SK-N-SH (cell line): ENCODE measurements at regions not wholly inside any gene's neighbourhood (a gene's known extent, or its start where the extent isn't known, plus 50 kb on each side); places are given as distances from the start of the nearest gene placed in this dataset.

Source experiments
- CTCF ChIA-PET: fragments of 300-600, 350-600 bp; formaldehyde crosslinking; extraction: SDS; loops from one replicate; lab custom pipeline; 2021; lab: Yijun Ruan, JAX
- POLR2A ChIA-PET: fragments of 350-600 bp; sonication (Branson Sonifier 250); formaldehyde crosslinking; extraction: SDS; loops from one replicate; lab custom pipeline; 2020; ENCODE audit warnings: antibody characterized with exemption, inconsistent platforms; lab: Yijun Ruan, JAX
- DNase-seq: peaks from one replicate; pipeline ENCODE4 v3.0.0; 2012
- H2AFZ ChIP-seq: fragments of 200-600 bp; sonication (generic); 2 replicates; pipeline ENCODE4 v1.8.1; 2016; ENCODE audit warnings: antibody characterized with exemption, mild to moderate bottlenecking, low read depth
- H3F3A ChIP-seq: fragments of 200-600 bp; sonication (generic); replicated peaks from 2 replicates; pipeline ENCODE3; 2016; ENCODE audit warnings: antibody characterized with exemption, mild to moderate bottlenecking; ENCODE audit not compliant: insufficient read depth
- H3K27ac ChIP-seq, 2 experiments: fragments of 200-500 bp in 1 of 2; fragments of 200-600 bp in 1 of 2; sonication (Bioruptor generic) in 1 of 2; sonication (generic), shearing (Covaris generic) in 1 of 2; 2 replicates each; pipeline versions ENCODE4 v1.5.1 to v1.6.1; 2014 to 2016; ENCODE audit warnings: low read depth in 2 of 2, inconsistent platforms in 1 of 2, low read length in 1 of 2, mild to moderate bottlenecking in 1 of 2, mixed read lengths in 1 of 2
- H3K27me3 ChIP-seq: fragments of 200-600 bp; sonication (generic), shearing (Covaris generic); 2 replicates; pipeline ENCODE4 v1.6.1; 2016; ENCODE audit warnings: mixed run types; ENCODE audit not compliant: insufficient read depth
- H3K36me3 ChIP-seq, 2 experiments: fragments of 200-500 bp in 1 of 2; fragments of 200-600 bp in 1 of 2; sonication (Bioruptor generic) in 1 of 2; sonication (generic) in 1 of 2; replicated peaks in 1 of 2; 2 replicates each; pipeline versions ENCODE3 to v1.5.1; 2014 to 2016; ENCODE audit warnings: low read length in 1 of 2, mild to moderate bottlenecking in 1 of 2; ENCODE audit not compliant: insufficient read depth in 2 of 2, control insufficient read depth in 1 of 2
- H3K4me1 ChIP-seq, 2 experiments: fragments of 200-500 bp in 1 of 2; fragments of 200-600 bp in 1 of 2; sonication (Bioruptor generic) in 1 of 2; sonication (generic), shearing (Covaris generic) in 1 of 2; 2 replicates each; pipeline versions ENCODE4 v1.5.1 to v1.6.1; 2014 to 2016; ENCODE audit warnings: low read depth in 1 of 2, low read length in 1 of 2, mixed run types in 1 of 2; ENCODE audit not compliant: insufficient read depth in 2 of 2, control insufficient read depth in 1 of 2
- H3K4me2 ChIP-seq: fragments of 200-600 bp; sonication (generic), shearing (Covaris generic); 2 replicates; pipeline ENCODE4 v1.6.1; 2017; ENCODE audit warnings: mixed run types
- H3K4me3 ChIP-seq, 2 experiments: fragments of 200-500 bp in 1 of 2; fragments of 200-600 bp in 1 of 2; sonication (Bioruptor generic) in 1 of 2; sonication (generic), shearing (Covaris generic) in 1 of 2; 2 replicates each; pipeline versions ENCODE4 v1.5.1 to v1.8.1; 2014 to 2016; ENCODE audit warnings: low read depth in 2 of 2, inconsistent platforms in 1 of 2, low read length in 1 of 2, mild to moderate bottlenecking in 1 of 2, mixed read lengths in 1 of 2, moderate library complexity in 1 of 2
- H3K79me2 ChIP-seq: fragments of 200-600 bp; sonication (generic); 2 replicates; pipeline ENCODE4 v1.8.1; 2017; ENCODE audit warnings: mild to moderate bottlenecking; ENCODE audit not compliant: insufficient read depth
- H3K9ac ChIP-seq: fragments of 200-600 bp; sonication (generic); 2 replicates; pipeline ENCODE4 v1.6.1; 2017; ENCODE audit warnings: mixed run types
- H3K9me2 ChIP-seq: fragments of 200-600 bp; sonication (generic); 2 replicates; pipeline ENCODE4 v1.6.1; 2017; ENCODE audit warnings: mixed run types
- H3K9me3 ChIP-seq: fragments of 200-600 bp; sonication (generic); 2 replicates; pipeline ENCODE4 v1.6.1; 2017; ENCODE audit warnings: mixed run types, mild to moderate bottlenecking, moderate library complexity
- H4K20me1 ChIP-seq: fragments of 200-600 bp; sonication (generic); 2 replicates; pipeline ENCODE4 v1.6.1; 2017; ENCODE audit warnings: mild to moderate bottlenecking, mixed run types; ENCODE audit not compliant: insufficient read depth
- ELF1 ChIP-seq: IDR thresholded peaks from 2 replicates; pipeline ENCODE4 v1.4.0; 2012
- EZH2phosphoT487 ChIP-seq: fragments of 200-600 bp; sonication (generic); IDR thresholded peaks from 2 replicates; pipeline ENCODE4 v1.6.1; 2017; ENCODE audit warnings: low read depth, mixed run types, mild to moderate bottlenecking, antibody characterized with exemption, moderate library complexity, borderline replicate concordance
- FOXJ3 ChIP-seq: sonication (generic); formaldehyde crosslinking; IDR thresholded peaks from 2 replicates; pipeline ENCODE4 v1.5.1; 2020; ENCODE audit warnings: mild to moderate bottlenecking, missing genetic modification reagents
- FOXM1 ChIP-seq: IDR thresholded peaks from 2 replicates; pipeline ENCODE4 v1.4.0; 2012; ENCODE audit warnings: low read depth, mild to moderate bottlenecking
- GABPA ChIP-seq: IDR thresholded peaks from 2 replicates; pipeline ENCODE4 v1.4.0; 2012; ENCODE audit warnings: low read depth, mild to moderate bottlenecking
- GATA2 ChIP-seq: sonication (generic); formaldehyde crosslinking; IDR thresholded peaks from 2 replicates; pipeline ENCODE4 v1.5.0; 2020; ENCODE audit warnings: mild to moderate bottlenecking, missing genetic modification reagents
- MAX ChIP-seq: IDR thresholded peaks from 2 replicates; pipeline ENCODE4 v1.4.0; 2012; ENCODE audit warnings: low read depth
- MXI1 ChIP-seq: IDR thresholded peaks from 2 replicates; pipeline ENCODE4 v1.6.1; 2012; ENCODE audit warnings: mild to moderate bottlenecking, low read depth, low read length, improper control_type of control experiment
- NFIC ChIP-seq: IDR thresholded peaks from 2 replicates; pipeline ENCODE4 v1.4.0; 2012; ENCODE audit warnings: borderline replicate concordance
- RAD21 ChIP-seq: IDR thresholded peaks from 2 replicates; pipeline ENCODE4 v1.6.1; 2012; ENCODE audit warnings: mild to moderate bottlenecking, low read length
- RCOR1 ChIP-seq: fragments of 150-350 bp; IDR thresholded peaks from 2 replicates; pipeline ENCODE4 v1.6.1; 2017; ENCODE audit warnings: antibody characterized with exemption, low read length
- REST ChIP-seq: IDR thresholded peaks from 2 replicates; pipeline ENCODE4 v1.6.1; 2012; ENCODE audit warnings: mild to moderate bottlenecking, low read depth, low read length, moderate library complexity
- RFX5 ChIP-seq: IDR thresholded peaks from 2 replicates; pipeline ENCODE4 v1.6.1; 2012; ENCODE audit warnings: mild to moderate bottlenecking, improper control_type of control experiment, low read length
- TCF12 ChIP-seq: IDR thresholded peaks from 2 replicates; pipeline ENCODE4 v1.4.0; 2012
- ZBTB33 ChIP-seq: IDR thresholded peaks from 2 replicates; pipeline ENCODE4 v1.4.0; 2012; ENCODE audit warnings: low read depth, borderline replicate concordance
- WGBS: methylation state at CpG from one replicate; pipeline ENCODE4 v1.1.6; 2017; ENCODE audit warnings: low lambda C conversion rate; 5-methylcytosine and 5-hydroxymethylcytosine counted together
- TF ChIP-seq, protein P1 (sequence below): fragments of 200-600 bp; sonication (generic); IDR thresholded peaks from 2 replicates; pipeline ENCODE4 v1.6.1; 2017; ENCODE audit warnings: antibody characterized with exemption, mild to moderate bottlenecking, moderate library complexity
- TF ChIP-seq, protein P2 (sequence below): IDR thresholded peaks from 2 replicates; pipeline ENCODE4 v1.4.0; 2012; ENCODE audit warnings: low read depth, borderline replicate concordance
- TF ChIP-seq, protein P3 (sequence below): fragments of 150-350 bp; IDR thresholded peaks from 2 replicates; pipeline ENCODE4 v1.6.1; 2016; ENCODE audit warnings: mild to moderate bottlenecking, low read depth, low read length

- TF ChIP-seq GABPA = no peak
- TF ChIP-seq EZH2phosphoT487 = no peak
- TF ChIP-seq FOXM1 = no peak
- TF ChIP-seq, protein P1, sequence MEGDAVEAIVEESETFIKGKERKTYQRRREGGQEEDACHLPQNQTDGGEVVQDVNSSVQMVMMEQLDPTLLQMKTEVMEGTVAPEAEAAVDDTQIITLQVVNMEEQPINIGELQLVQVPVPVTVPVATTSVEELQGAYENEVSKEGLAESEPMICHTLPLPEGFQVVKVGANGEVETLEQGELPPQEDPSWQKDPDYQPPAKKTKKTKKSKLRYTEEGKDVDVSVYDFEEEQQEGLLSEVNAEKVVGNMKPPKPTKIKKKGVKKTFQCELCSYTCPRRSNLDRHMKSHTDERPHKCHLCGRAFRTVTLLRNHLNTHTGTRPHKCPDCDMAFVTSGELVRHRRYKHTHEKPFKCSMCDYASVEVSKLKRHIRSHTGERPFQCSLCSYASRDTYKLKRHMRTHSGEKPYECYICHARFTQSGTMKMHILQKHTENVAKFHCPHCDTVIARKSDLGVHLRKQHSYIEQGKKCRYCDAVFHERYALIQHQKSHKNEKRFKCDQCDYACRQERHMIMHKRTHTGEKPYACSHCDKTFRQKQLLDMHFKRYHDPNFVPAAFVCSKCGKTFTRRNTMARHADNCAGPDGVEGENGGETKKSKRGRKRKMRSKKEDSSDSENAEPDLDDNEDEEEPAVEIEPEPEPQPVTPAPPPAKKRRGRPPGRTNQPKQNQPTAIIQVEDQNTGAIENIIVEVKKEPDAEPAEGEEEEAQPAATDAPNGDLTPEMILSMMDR = no peak
- no peak for TF ChIP-seq TCF12
- TF ChIP-seq, protein P2, sequence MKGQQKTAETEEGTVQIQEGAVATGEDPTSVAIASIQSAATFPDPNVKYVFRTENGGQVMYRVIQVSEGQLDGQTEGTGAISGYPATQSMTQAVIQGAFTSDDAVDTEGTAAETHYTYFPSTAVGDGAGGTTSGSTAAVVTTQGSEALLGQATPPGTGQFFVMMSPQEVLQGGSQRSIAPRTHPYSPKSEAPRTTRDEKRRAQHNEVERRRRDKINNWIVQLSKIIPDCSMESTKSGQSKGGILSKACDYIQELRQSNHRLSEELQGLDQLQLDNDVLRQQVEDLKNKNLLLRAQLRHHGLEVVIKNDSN = no peak
- TF ChIP-seq RFX5 = no peak
- no peak for TF ChIP-seq ZBTB33
- TF ChIP-seq, protein P3, sequence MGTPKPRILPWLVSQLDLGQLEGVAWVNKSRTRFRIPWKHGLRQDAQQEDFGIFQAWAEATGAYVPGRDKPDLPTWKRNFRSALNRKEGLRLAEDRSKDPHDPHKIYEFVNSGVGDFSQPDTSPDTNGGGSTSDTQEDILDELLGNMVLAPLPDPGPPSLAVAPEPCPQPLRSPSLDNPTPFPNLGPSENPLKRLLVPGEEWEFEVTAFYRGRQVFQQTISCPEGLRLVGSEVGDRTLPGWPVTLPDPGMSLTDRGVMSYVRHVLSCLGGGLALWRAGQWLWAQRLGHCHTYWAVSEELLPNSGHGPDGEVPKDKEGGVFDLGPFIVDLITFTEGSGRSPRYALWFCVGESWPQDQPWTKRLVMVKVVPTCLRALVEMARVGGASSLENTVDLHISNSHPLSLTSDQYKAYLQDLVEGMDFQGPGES = no peak
- TF ChIP-seq MXI1 = no peak
- TF ChIP-seq RCOR1 = no peak
- no peak for TF ChIP-seq MAX
- no peak for TF ChIP-seq GATA2 (CRISPR knock-in tag)
- no peak for TF ChIP-seq REST
- no peak for TF ChIP-seq ELF1
- TF ChIP-seq RAD21 = no peak
- no peak for TF ChIP-seq NFIC
- no peak for TF ChIP-seq FOXJ3 (CRISPR knock-in tag)
Measured at GRCh38 chr3:25292036-25292435, 136.0 kb upstream of the RARB start.

More at GRCh38 chr3:25292036-25292435, 136.0 kb upstream of the RARB start:
- Histone ChIP-seq H3K27ac (no peak overlapping the region), H3K79me2 (no peaks in the 10 kb centered on the region), H2AFZ (no peak overlapping the region), H3K4me1 (peaks cover 0 to 7% of the 10 kb centered on the region in 2 experiments; a peak in 1 of 4 replicates), H3K36me3 (no peaks in the 10 kb centered on the region), H3K9me2 (no peaks in the 10 kb centered on the region), H3F3A (no peaks in the 10 kb centered on the region), H3K9ac (no peak overlapping the region), H3K27me3 (no peaks in the 10 kb centered on the region), H3K9me3 (no peaks in the 10 kb centered on the region), H3K4me2 (no peak overlapping the region), H3K4me3 (no peak overlapping the region), H4K20me1 (no peaks in the 10 kb centered on the region)
- CTCF ChIA-PET = interaction anchor here (2.6 kb wide), 1 partner anchor 9 kb away, joined by 5 read pairs; no protein-coding TSS in a partner anchor
- DNase-seq = no peak
- POLR2A ChIA-PET = no interaction called here
- 64% methylated on average over 3 of the region's 3 CpGs for WGBS
